ENCODE measurements at regions not wholly inside any gene's neighbourhood (a gene's known extent, or its start where the extent isn't known, plus 50 kb on each side); places are given as distances from the start of the nearest gene placed in this dataset.

DNA sequence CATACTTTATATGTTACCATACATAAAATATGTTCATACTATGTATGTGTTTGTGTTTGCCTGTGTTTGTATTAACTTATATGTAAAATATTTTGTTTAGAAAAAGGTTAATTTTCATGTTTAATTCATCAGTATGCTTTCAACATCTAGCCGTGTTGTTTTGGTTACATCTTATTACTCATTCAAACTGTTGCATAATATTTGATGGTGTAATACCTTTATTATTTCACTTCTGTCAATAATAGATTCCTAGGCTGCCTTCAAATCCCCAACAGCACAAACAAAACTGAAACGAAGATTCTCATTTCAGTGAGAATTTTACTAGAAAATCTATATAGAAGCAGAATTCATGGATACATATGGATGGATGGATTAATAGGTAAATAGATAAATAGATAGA lies 462.3 kb upstream of the ADGRL3 start:
- TF ChIP-seq, protein P1, sequence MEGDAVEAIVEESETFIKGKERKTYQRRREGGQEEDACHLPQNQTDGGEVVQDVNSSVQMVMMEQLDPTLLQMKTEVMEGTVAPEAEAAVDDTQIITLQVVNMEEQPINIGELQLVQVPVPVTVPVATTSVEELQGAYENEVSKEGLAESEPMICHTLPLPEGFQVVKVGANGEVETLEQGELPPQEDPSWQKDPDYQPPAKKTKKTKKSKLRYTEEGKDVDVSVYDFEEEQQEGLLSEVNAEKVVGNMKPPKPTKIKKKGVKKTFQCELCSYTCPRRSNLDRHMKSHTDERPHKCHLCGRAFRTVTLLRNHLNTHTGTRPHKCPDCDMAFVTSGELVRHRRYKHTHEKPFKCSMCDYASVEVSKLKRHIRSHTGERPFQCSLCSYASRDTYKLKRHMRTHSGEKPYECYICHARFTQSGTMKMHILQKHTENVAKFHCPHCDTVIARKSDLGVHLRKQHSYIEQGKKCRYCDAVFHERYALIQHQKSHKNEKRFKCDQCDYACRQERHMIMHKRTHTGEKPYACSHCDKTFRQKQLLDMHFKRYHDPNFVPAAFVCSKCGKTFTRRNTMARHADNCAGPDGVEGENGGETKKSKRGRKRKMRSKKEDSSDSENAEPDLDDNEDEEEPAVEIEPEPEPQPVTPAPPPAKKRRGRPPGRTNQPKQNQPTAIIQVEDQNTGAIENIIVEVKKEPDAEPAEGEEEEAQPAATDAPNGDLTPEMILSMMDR (IDR thresholded peaks at IDR 0.05; ENCODE audit: control extremely low read depth in 1 of 3, insufficient read depth in 1 of 3, low read depth in 1 of 3, low read length in 3 of 3): no peak
- no peak for TF ChIP-seq CBX5 (IDR thresholded peaks at IDR 0.05; ENCODE audit: low read depth, low read length)
- TF ChIP-seq POLR2A (IDR thresholded peaks at IDR 0.05; ENCODE audit: control extremely low read depth in 1 of 2, low read depth in 2 of 2, low read length in 2 of 2): no peak
- TF ChIP-seq, protein P2, sequence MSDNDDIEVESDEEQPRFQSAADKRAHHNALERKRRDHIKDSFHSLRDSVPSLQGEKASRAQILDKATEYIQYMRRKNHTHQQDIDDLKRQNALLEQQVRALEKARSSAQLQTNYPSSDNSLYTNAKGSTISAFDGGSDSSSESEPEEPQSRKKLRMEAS (IDR thresholded peaks at IDR 0.05): no peak
- TF ChIP-seq SRF (IDR thresholded peaks at IDR 0.05; ENCODE audit: low read depth, low read length): no peak
- TF ChIP-seq EZH2 (IDR thresholded peaks at IDR 0.05; ENCODE audit: low read depth, low read length, severe bottlenecking): no peak
- no peak for TF ChIP-seq USF2 (IDR thresholded peaks at IDR 0.05; ENCODE audit: low read length)
- TF ChIP-seq RXRA (IDR thresholded peaks at IDR 0.05; ENCODE audit: insufficient read depth, low read depth, low read length): no peak
- no peak for TF ChIP-seq CEBPB (IDR thresholded peaks at IDR 0.05; ENCODE audit: low read depth, low read length)
- no peak for TF ChIP-seq KDM1A (IDR thresholded peaks at IDR 0.05; ENCODE audit: borderline replicate concordance, low read length)
- TF ChIP-seq TBP (IDR thresholded peaks at IDR 0.05; ENCODE audit: low read depth, low read length): no peak
- no peak for TF ChIP-seq SP1 (IDR thresholded peaks at IDR 0.05; ENCODE audit: low read depth, low read length)
